ENCODE measurements at regions not wholly inside any gene's neighbourhood (a gene's known extent, or its start where the extent isn't known, plus 50 kb on each side); places are given as distances from the start of the nearest gene placed in this dataset.

DNA sequence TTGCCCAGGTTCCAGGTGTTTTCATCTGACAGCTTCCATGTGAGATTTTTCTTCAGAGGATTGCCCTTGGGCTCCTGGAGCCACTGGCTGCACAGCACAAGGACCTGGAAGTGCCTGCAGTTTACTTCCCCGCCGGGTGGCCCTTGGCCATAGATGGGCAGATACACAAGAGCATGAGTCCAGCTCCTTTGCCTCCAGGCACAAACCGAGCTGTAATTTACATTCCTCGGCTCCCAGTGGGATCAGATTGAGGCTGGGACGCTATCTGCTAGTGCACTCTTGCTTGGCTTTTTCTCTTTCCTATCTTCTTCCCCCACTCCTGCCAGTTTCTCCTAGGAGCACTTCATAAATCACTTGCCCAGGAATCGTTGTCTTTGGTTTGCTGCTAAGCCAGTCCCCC, 85.4 kb upstream of the RALY start:
- peak; percentile 56 for DNase-seq (ENCODE audit: low spot score)

DNA sequence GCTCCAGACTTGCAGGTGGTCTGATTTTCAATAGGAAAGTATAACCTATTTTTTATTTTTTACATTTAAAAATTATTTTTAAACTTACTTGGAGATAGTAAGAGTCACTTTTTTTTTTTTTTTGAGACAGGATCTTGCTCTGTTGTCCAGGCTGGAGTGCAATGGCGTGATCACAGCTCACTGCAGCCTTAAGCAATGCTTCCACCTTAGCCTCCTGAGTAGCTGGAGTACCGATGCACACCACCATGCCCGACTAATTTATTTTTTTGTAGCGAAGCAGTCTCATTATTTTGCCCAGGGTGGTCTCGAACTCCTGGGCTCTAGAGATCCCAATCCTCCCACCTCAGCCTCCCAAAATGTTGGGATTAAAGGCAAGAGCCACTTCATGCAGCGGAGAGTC, 84.8 kb upstream of the RALY start:
- no peak for DNase-seq (ENCODE audit: low spot score)

DNA sequence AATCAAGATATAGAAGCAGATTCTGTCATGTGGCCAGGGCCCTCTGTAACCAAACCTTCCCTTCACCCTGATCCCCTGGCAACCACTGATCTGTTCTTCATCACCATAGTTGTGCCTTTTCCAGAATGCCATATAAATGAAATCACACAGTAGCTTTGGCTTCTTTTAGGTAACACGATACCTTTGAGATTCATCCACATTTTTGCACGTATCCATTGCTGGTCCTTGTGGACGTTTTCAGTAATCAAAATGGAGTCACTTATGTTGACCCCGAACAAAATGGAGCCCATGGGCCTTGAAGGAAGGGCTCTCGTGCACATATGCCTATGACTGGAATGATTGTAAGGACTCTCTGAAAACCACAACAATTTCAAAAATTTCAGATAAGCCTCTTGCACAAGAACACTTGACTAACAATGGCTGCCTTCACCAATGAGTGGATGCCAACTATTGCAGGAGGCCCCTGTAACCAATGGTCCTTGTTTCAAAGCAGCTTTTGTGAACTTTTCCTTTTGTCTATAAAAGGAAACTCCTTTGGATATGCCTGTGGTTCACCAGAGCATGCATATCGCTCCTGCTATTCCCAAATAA, 84.3 kb upstream of the RALY start:
- peak; percentile 89 for DNase-seq (ENCODE audit: low spot score)

DNA sequence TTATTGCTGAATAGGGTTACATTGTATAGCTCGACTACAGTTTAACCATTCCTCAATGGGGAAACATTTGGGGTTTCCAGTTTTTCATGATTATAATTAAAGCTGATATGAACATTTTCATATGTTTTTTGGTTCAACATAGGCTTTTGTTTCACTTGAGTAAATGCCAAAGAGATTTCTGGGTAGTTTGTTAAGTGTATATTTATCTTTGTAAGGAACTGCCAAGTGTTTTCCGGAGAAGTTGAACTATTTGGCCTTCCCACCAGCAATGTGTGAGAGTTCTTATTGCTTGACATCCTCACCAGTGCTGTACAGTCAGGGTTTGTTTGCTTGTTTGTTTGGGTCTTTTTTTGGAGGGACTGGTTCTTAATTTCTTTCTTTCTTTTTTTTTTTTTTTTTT, 83.7 kb upstream of the RALY start:
- DNase-seq (ENCODE audit: low spot score), result no peak

DNA sequence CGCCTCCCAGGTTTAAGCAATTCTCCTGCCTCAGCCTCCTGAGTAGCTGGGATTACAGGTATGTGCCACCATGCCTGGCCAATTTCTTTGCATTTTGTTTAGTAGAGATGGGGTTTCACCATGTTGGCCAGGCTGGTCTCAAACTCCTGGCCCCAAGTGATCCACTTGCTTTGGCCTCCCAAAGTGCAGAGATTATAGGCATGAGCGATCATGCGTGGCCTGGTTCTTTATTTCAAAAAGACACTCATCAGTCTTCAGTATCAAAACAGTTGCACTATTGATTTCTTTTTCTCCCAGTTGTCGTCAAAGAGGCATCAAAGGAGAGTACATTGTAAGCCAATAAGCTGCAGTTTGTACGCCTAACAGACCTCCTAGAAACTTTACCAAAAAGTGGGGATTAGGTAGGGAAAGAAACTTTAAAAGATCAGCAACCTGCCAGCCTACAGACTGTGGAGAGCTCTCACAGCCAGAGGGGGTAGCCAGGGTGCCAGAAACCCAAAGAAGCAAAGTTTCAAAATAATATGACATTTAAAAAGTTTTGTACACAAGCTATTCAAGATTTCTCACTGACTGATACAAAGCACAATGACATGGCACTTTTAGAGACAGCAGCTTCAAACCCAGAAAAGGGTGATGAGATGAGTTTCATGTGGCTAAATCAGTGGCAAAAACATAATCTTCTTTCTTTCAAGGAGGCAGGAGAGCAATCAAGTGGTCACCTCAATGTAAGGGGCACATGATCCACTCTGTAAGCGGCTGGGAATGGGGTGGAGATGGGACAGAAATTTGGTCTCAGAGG, 83.0 kb upstream of the RALY start:
- no peak for DNase-seq (ENCODE audit: low spot score)

DNA sequence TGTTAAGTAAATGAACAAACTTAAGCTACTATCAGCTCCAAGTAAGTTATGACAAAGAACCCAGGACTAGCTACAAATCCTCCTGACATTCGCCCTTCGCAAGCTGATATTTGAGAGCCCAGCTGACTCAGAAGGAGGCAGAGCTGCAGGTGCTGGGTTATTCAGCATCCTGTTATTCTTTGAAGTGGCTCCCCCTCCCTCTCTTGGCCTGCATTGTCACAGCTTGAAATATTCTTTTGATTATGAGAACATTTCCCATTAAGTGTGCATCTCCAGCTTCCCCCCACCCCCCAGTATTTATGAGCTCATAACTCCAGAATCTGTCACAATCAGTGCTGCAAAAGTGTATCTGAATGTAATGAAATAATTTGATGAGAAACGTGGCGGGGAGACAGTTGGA, 78.8 kb upstream of the RALY start:
- DNase-seq (ENCODE audit: low spot score), result no peak

DNA sequence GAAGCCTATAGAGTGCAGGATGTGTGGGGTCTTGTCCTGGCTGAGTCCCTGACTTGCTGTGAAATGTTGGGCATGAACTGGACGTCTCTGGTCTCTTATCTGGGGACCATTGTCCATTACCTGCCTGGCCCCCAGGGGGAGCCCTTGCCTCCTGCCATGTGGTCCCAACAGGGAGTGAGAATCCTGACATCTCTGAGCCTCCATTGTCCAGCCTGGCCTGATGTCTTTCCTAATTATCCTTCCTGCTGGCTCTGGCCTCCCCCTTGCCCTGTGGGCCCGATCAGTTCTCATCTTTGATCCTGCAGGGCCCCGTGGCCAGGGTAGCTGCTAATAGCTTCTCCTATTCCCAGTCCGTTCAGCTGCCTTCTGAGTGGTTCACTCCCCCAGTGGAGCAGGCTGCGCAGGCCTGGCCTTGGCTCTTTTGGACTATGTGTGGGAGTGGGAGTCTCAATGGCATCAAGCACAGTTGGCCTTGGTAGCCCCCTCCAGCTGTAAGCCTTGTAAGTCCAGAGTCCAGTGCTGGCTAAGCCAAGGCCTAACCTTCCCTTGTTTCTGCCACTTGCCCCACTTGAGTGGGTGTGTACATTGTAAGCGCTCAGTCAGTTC, 77.9 kb upstream of the RALY start:
- DNase-seq (ENCODE audit: low spot score), result peak; percentile 49

DNA sequence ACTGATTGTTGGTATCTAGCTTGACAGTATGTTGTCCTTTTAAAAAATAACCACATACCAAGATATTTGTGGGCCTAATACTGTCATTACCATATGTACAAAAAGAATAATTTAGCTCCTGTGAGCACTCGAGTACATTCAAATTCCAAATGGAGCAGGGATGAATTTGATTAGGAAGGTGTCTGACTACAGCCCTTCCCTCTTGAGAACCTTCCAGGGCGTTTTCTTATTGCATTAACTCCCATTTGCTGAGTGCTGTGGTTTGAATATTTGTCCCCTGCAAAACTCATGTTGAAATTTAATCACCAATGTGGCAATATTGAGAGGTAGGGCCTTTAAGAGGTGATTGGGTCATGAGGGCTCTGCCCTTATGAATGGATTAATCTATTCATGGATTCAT, 76.9 kb upstream of the RALY start:
- no peak for DNase-seq (ENCODE audit: low spot score)

DNA sequence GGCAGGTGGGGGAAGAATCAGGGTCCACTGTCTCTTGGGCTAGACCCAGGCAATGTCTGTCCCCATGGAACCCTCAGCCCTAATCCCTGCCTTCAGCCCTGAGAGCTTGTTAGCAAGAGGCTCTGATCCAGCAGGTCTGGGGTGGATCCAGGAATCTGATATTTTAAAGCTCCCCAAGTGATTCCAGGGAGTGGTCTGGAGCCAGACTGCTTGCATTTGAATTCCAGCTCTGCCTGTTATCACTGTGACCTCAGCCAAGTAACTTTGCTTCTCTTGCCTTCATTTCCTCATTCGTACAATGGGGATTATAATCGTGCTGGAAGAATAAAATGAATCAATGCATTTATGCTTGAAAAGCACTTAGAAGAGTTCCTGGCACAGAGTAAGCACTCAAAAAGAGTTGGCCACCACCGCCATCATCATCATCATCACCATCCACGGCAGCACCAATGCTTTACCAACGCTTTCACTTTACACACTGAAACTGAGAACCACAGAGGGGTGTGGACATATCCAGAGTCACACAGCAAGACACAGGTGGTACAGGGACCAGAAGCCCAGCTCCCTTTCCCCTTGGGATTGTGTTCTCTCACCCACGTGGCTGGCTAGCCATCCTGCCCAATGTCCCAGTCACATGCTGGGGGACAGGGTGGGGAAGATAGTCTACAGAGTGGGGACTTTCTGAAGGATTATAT, 75.7 kb upstream of the RALY start:
- no peak for DNase-seq (ENCODE audit: low spot score)

DNA sequence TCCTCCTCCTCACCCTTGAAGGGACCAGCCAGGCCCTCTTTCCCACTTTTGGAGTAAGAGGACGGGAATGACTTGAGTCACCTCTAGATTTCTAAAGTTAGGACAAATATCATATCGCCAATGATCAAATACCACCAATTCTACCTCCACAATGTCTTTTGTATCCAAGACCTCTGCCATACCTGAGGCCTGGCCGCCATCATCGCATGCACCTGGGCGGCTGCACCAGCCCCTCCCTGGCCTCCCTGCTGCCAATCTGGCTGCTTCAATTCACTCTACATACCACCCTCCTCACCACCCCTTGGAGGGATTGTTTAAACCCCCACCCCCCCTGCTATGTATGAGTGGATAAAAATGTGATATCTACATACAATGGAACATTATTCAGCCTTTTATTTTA, 75.0 kb upstream of the RALY start:
- DNase-seq (ENCODE audit: low spot score), result no peak

DNA sequence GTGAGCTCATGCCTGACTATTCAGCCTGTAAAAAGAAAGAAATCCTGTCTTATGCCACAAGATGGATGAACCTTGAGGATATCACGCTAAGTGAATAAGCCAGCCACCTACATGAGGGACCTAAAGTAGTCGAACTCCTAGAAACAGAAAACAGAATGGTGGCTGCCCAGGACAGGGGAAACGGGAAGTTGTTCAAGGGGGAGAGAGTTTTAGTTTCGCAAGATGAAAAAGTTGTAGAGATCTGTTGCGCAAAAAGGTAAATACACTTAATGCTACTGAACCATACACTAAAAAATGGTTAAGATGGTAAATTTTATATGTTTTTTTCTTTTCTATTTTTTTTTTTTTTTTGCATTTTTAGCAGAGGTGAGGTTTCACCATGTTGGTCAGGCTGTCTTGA, 74.1 kb upstream of the RALY start:
- no peak for DNase-seq (ENCODE audit: low spot score)

DNA sequence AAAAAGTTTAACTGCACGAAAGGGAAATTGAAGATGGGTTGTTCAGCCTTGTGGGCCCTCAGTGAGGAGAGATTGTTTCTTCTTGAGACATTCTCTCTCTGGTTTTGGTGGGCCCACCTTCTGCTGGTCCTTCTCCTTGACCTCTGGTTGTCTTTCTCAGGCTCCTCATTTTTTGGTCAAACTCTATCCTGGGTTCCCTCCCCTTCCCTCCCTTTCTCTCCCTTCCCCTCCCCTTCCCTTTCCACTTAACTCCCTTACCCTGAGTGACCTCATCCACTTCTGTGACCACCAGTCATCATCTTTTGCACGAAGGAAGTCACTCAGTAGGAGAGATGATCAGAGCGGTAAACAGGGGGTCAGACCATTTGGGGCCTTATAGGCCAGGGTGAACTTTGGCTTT, 71.5 kb upstream of the RALY start:
- no peak for DNase-seq (ENCODE audit: low spot score)

DNA sequence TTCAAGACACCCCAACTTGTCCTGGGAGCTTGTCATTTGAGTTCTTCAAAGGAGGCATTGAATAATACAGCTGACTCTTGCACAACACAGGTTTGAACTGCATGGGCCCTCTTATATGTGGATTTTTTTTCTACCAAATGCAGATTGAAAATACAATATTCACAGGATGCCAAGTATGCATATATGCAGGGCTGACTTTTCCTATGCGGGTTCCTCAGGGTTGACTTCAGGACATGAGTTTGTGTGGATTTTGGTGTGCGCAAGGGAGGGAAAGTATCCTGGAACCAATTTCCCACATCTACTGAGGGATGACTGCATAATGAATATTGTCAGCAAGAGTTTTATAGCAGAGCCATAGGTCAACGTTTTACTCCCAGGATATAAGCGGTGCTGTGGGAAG, 70.0 kb upstream of the RALY start:
- DNase-seq (ENCODE audit: low spot score), result no peak

DNA sequence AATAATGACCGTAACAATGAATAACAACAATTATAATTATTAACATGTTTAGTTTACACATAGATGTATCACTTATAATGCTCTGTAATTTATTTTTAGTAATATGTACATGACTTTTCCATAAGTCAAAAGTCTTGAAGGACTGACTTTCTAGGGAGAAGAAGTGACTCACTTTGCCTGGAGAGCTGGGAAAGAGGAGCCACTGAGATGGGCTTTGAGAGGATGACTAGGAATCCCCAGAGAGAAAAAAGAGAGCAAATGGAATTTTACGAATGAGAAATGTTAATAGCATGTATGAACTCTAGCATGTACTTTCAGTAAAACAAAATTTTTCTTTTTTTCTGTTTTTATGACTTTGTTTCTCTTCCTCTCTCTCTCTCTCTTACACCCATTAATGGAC, 67.8 kb upstream of the RALY start:
- DNase-seq (ENCODE audit: low spot score), result peak; percentile 71

DNA sequence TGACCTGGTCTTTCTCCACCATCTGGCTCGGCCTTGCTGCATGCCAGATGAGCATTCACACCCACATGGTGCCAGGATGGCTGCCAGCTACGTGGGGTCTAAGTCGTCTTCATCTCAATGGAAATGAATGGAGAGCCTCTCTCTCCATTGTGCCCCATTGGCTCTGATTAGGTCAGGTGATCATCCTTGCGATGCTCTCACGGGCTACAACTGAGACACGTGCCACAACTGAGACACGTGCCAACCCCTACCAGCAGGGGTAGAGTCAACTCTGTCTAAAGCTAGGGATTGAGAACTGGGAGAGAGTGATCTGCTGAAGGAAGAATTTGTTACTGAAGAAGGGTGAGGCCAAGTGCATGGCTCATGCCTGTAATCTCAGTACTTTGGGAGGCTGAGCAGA, 67.3 kb upstream of the RALY start:
- DNase-seq (ENCODE audit: low spot score), result no peak

DNA sequence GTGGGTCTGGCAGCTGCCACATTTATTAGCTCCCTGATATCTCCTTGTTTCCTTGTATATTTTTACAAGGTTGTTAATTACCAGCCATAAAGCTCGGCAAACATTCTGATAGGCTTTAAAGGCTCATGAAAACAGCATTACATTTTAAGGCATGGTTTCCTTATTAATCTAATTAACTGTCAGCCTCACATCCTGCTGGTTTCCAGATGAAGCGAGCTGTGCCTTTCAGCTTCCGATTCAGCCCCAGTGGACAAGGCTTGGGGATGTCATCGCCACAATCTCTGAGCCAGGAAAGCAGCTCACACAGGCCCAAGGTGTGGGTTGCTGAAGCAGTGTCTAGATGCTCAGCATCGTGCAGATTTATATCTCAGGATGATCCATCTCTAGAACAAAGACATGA, 66.0 kb upstream of the RALY start:
- no peak for DNase-seq (ENCODE audit: low spot score)

DNA sequence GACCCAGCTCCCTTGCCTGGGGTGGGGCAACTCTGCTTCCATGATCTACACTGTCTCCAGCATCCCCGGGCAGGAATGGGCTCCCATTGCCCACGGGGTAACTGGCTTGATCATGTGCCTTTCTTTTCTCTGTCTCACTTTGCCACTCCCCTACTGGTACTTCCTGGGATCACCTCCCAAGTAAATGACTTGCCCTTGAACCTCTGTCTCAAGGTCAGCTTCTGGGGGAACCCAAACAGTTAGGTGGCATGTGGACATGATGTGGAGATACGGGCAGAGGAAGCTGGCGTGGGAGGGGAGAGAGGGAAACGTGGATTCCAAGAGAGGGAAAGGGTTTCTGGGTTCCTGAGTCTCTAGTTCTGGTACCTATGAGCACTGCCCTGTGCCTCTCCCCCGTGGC, 63.8 kb upstream of the RALY start:
- no peak for DNase-seq (ENCODE audit: low spot score)

DNA sequence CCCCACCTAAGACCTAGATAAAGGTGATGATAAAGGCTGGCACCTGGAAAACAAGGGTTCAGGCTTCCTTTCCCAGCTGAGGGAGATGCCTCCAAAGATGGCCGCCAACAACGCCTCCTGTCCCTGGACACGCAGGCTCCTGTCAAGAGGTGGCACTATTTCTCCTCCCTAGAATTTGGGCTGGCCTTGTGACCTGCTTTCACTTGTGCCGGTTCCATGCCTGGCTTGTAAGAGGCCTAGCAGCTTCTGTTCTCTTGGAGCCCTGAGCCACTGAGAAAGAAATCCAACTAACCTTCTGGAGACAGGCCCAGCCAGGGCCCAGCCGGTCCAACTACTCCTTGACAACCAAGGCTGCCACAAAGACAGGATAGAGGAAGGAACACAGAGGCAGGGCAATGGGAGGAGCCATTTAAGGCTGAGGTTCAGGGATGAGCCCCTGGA, 60.2 kb upstream of the RALY start:
- DNase-seq (ENCODE audit: low spot score), result peak; percentile 79

DNA sequence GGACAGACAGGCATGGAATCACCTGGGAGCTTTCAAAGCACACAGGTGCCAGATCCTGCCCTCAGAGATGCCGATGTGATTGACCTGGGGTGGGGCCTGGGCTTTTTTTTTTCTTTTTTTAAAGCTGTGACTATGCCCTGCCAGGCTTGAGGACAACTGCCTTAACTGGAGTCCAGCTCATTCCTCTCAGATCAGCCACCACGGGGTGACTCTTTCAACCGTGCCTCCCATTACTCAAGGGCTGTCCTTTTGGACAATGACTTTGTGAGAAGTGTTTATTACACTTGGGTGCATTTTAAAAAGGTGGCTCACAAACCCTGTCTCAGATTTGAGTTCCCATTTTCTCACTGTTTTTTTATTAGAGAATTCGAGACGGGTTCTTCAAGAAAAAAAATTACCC, 57.1 kb upstream of the RALY start:
- DNase-seq (ENCODE audit: low spot score), result no peak

DNA sequence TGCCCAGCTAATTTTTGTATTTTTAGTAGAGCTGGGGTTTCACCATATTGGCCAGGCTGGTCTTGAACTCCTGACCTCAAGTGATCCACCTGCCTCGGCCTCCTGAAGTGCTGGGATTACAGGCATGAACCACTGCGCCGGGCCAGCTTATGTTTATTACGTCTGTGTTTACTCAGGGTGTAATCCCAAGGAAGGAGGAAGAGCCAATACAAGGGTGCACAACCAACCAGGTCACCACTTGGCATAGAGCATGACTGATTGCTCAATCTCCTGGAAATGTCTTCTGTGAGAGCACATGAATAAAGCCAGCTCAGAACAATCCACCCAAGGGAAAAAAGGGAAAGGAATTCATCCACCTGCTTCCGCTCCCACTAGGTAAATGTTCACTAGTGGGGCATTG, 54.7 kb upstream of the RALY start:
- peak; percentile 46 for DNase-seq (ENCODE audit: low spot score)

DNA sequence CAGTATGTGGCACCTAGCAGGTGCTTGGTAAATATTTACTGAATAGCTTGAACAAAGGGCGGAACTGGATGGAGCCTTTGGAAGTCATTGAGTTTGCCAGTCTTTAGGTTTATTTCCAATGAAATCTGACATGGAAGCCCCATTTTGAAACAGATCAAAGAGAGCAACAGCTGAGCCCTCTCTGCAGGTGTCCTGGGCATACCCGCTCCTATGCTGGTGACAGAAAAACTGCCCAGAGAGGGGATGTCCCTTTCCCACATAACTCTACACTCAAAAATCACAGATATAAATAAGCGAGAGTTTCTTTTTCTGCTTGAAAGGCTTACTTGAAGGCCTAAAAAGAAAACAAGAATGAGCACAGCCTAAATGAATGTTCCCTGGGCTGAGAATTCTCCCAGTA, 53.0 kb upstream of the RALY start:
- no peak for DNase-seq (ENCODE audit: low spot score)
